Smooth muscle cell (in vitro differentiated cells): ENCODE measurements at regions not wholly inside any gene's neighbourhood (a gene's known extent, or its start where the extent isn't known, plus 50 kb on each side); places are given as distances from the start of the nearest gene placed in this dataset.

ENCODE experiments used
- DNase-seq: peaks from one replicate; lab custom pipeline; 2025; ENCODE audit not compliant: unreplicated experiment; lab: John Stamatoyannopoulos, UW
- H2AFZ ChIP-seq: fragments of 200-600 bp; sonication (generic); 2 replicates; pipeline ENCODE4 v1.6.0; 2016; ENCODE audit warnings: antibody characterized with exemption, low read depth, mild to moderate bottlenecking
- H3F3A ChIP-seq: fragments of 200-600 bp; sonication (generic); 2 replicates; pipeline ENCODE4 v1.6.0; 2017; ENCODE audit warnings: antibody characterized with exemption, low read depth
- H3K27ac ChIP-seq: fragments of 200-600 bp; sonication (generic); 2 replicates; pipeline ENCODE4 v1.5.1; 2016; ENCODE audit warnings: low read depth, mild to moderate bottlenecking
- H3K27me3 ChIP-seq: fragments of 200-600 bp; sonication (generic); 2 replicates; pipeline ENCODE4 v1.6.1; 2016; ENCODE audit warnings: low read depth, mild to moderate bottlenecking
- H3K36me3 ChIP-seq: fragments of 200-600 bp; sonication (generic); 2 replicates; pipeline ENCODE4 v1.5.1; 2016; ENCODE audit warnings: low read depth
- H3K4me1 ChIP-seq: fragments of 200-600 bp; sonication (generic); 2 replicates; pipeline ENCODE4 v1.5.1; 2016; ENCODE audit warnings: low read depth
- H3K4me2 ChIP-seq: fragments of 200-600 bp; sonication (generic); 2 replicates; pipeline ENCODE4 v1.6.0; 2016; ENCODE audit warnings: mild to moderate bottlenecking
- H3K4me3 ChIP-seq: fragments of 200-600 bp; sonication (generic); 2 replicates; pipeline ENCODE4 v1.5.1; 2016; ENCODE audit warnings: mild to moderate bottlenecking
- H3K79me2 ChIP-seq: fragments of 200-600 bp; sonication (generic); 2 replicates; pipeline ENCODE4 v1.6.0; 2016; ENCODE audit warnings: low read depth, mild to moderate bottlenecking
- H3K9ac ChIP-seq: fragments of 200-600 bp; sonication (generic); 2 replicates; pipeline ENCODE4 v1.6.0; 2016; ENCODE audit warnings: low read depth
- H3K9me3 ChIP-seq: fragments of 200-600 bp; sonication (generic); replicated peaks from 2 replicates; pipeline ENCODE4 v1.5.1; 2016; ENCODE audit warnings: low read depth
- H4K20me1 ChIP-seq: fragments of 200-600 bp; sonication (generic); 2 replicates; pipeline ENCODE4 v1.6.0; 2016; ENCODE audit warnings: low read depth
- WGBS: methylation state at CpG from one replicate; pipeline ENCODE4 v1.1.7; 2016; ENCODE audit warnings: low lambda C conversion rate; 5-methylcytosine and 5-hydroxymethylcytosine counted together
- TF ChIP-seq, protein P1 (sequence below): fragments of 200-600 bp; sonication (generic); IDR thresholded peaks from 2 replicates; pipeline ENCODE4 v1.5.1; 2017; ENCODE audit warnings: borderline replicate concordance, mild to moderate bottlenecking, antibody characterized with exemption; ENCODE audit not compliant: insufficient read depth, poor library complexity, severe bottlenecking

DNA sequence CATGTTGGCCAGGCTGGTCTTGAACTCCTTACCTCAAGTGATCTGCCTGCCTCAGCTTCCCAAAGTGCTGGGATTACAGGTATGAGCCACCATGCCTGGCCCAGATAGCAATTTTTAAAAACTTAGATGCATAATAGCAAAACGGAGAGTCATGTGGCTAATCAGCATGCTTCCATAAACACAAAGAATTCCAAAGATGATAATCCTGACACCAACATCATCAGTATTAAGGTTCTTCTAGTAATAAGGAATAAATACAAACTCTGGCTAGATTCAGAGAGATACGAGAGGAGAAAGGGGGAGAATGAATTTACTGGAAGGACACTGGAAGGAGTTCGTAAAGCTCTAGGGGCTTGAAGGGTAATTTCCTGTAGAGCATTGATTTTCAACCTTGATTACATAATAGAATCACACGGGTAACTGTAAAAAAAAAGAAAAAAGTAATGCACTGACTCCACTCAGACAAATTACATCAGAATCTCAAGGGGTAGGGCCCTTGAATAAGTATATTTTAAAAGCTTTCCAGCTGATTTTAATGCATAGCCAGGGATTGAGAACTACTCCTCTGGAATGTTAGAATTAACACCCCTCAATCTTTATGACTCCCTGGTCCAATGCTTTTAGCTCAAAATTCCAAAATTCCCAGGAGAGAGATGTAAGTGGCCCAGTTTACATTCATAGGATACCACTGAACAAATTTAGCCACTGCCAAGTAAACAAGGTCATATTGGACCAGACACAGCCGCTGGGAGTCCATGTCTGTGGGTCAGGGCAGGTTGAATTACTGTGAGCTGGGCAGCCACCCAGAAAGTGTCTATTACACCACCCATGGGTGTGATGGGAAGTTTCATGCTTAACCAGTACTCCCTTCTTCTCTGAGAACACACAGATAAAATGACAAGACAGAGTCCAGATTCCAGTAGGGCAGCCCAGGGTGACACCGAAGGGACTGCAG, 243.9 kb downstream of the TBL1XR1 start:
- Histone ChIP-seq H3K27ac (no peak overlapping the region), H4K20me1 (no peaks in the 10 kb centered on the region), H3K79me2 (no peaks in the 10 kb centered on the region), H3K9ac (no peak overlapping the region), H3K4me2 (no peak overlapping the region), H3K9me3 (no peaks in the 10 kb centered on the region), H3K4me3 (no peak overlapping the region), H3F3A (no peaks in the 10 kb centered on the region), H3K36me3 (no peaks in the 10 kb centered on the region), H3K27me3 (no peaks in the 10 kb centered on the region), H2AFZ (no peak overlapping the region), H3K4me1 (no peaks in the 10 kb centered on the region)
- TF ChIP-seq, protein P1, sequence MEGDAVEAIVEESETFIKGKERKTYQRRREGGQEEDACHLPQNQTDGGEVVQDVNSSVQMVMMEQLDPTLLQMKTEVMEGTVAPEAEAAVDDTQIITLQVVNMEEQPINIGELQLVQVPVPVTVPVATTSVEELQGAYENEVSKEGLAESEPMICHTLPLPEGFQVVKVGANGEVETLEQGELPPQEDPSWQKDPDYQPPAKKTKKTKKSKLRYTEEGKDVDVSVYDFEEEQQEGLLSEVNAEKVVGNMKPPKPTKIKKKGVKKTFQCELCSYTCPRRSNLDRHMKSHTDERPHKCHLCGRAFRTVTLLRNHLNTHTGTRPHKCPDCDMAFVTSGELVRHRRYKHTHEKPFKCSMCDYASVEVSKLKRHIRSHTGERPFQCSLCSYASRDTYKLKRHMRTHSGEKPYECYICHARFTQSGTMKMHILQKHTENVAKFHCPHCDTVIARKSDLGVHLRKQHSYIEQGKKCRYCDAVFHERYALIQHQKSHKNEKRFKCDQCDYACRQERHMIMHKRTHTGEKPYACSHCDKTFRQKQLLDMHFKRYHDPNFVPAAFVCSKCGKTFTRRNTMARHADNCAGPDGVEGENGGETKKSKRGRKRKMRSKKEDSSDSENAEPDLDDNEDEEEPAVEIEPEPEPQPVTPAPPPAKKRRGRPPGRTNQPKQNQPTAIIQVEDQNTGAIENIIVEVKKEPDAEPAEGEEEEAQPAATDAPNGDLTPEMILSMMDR, result no peak
- WGBS, result 52% methylated on average over 6 of the region's 6 CpGs
- DNase-seq, result no peak

DNA sequence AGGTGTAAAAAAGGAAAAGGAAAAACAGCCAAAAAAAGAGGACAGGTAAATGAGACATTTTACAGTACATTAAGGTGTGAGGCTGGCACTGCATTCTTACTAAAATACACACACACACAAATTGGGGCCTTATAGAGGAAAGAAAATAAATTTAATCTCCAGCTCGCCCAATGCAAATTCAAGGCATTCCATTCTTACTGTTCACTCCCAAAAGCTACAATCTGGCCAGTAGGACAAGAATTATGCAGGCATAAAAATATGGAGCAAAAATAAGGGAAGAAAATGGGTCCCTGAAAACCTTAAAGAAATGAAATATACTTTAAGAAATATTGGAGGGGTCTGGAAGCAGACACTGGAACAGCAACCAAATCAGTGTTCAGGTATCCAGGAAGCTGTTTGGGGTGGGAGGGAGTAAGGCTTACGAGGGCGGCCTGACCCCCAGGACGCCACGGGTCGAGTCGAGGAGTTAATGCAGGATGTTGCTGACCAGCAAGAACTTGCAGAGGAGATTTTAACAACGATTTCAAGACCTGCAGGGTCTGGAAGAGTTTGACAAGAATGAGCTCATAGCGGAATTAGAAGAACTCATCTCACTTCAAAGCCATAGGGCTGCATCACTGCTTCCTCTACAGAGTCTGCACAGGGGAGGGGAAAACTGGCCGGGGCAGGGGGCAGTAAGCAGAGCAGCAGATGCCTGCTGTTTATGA, 245.5 kb downstream of the TBL1XR1 start:
- TF ChIP-seq, protein P1, result no peak
- no peak overlapping the region for H2AFZ ChIP-seq
- no peaks in the 10 kb centered on the region for H3F3A ChIP-seq
- H3K79me2 ChIP-seq, result no peaks in the 10 kb centered on the region
- no peaks in the 10 kb centered on the region for H4K20me1 ChIP-seq
- no peak overlapping the region for H3K9ac ChIP-seq
- no peak for DNase-seq
- H3K4me1 ChIP-seq, result no peaks in the 10 kb centered on the region
- H3K9me3 ChIP-seq, result no peaks in the 10 kb centered on the region
- peak overlapping the region; percentile 54 for H3K4me2 ChIP-seq
- H3K4me3 ChIP-seq, result no peak overlapping the region
- no peaks in the 10 kb centered on the region for H3K36me3 ChIP-seq
- no peaks in the 10 kb centered on the region for H3K27me3 ChIP-seq
- 41% methylated on average over 10 of the region's 10 CpGs for WGBS
- no peak overlapping the region for H3K27ac ChIP-seq

DNA sequence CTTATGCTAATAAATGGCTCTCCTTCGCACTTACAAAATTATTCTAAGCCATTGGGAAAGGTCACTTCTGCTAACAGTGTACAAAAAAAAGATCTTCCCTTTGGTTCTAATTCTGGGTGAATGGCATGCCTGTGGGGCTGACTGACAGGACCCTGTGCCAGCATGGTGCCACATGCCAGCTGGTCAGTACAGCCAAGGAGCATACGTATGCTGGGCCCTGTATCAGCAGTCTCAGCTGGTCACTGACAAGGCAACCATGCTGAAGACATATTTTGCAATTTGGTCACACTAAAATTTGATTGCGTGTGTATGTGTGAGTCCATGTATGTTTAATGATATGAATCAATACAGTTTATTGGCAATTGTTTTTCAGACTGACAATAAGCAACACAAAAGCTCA, 246.1 kb downstream of the TBL1XR1 start:
- Histone ChIP-seq H3K4me1 (no peaks in the 10 kb centered on the region), H3K9ac (no peak overlapping the region)
- WGBS, result 99% methylated on average over 3 of the region's 3 CpGs

More for the DNA sequence above, 246.1 kb downstream of the TBL1XR1 start:
- TF ChIP-seq, protein P1, result no peak
- Histone ChIP-seq H4K20me1 (no peaks in the 10 kb centered on the region), H3K79me2 (no peaks in the 10 kb centered on the region), H3K9me3 (no peaks in the 10 kb centered on the region), H3K27me3 (no peaks in the 10 kb centered on the region), H3K4me2 (peak overlapping the region; percentile 54), H3K27ac (no peak overlapping the region), H2AFZ (no peak overlapping the region), H3F3A (no peaks in the 10 kb centered on the region), H3K4me3 (no peak overlapping the region), H3K36me3 (no peaks in the 10 kb centered on the region)
- DNase-seq, result no peak
